ENCODE measurements at regions not wholly inside any gene's neighbourhood (a gene's known extent, or its start where the extent isn't known, plus 50 kb on each side); places are given as distances from the start of the nearest gene placed in this dataset.
A peak's percentile ranks its signal among the peaks of the same experiment; 100 is the strongest.
"Not testable (repeated sequence)": the region's sequence is repeated elsewhere in the genome, so short reads cannot be mapped to it uniquely, and the experiment has no call there.

- WGBS, 2 donors: 77 to 81% methylated on average over 4 of the region's 4 CpGs
- H3K36me3 ChIP-seq (ENCODE audit: control insufficient read depth in 2 of 2, insufficient read depth in 2 of 2, low read length in 1 of 2): no peaks in the 10 kb centered on the region
- no peaks in the 10 kb centered on the region for H3K9me3 ChIP-seq (ENCODE audit: control insufficient read depth in 2 of 2, insufficient read depth in 1 of 2, low read depth in 1 of 2, low read length in 1 of 2)
- no peak overlapping the region for H3K4me3 ChIP-seq (ENCODE audit: low read depth in 1 of 2, low read length in 2 of 2)
- no peaks in the 10 kb centered on the region for H3K27me3 ChIP-seq (ENCODE audit: control insufficient read depth in 1 of 2, insufficient read depth in 2 of 2, low read length in 2 of 2)
- peaks cover 0 to 4% of the 10 kb centered on the region in 2 donors for H3K4me1 ChIP-seq (ENCODE audit: control insufficient read depth in 2 of 2, insufficient read depth in 2 of 2, low read length in 1 of 2)
- H3K27ac ChIP-seq (ENCODE audit: low read depth in 2 of 2, low read length in 1 of 2): no peak overlapping the region
These were observed 1145.4 kb upstream of the TMEM132C start for GRCh38 chr12:127121494-127122084.

- Histone ChIP-seq H3K36me3 (ENCODE audit: control insufficient read depth in 2 of 2, insufficient read depth in 2 of 2, low read length in 1 of 2) (no peaks in the 10 kb centered on the region), H3K9me3 (ENCODE audit: control insufficient read depth in 2 of 2, insufficient read depth in 1 of 2, low read depth in 1 of 2, low read length in 1 of 2) (no peaks in the 10 kb centered on the region), H3K27me3 (ENCODE audit: control insufficient read depth in 1 of 2, insufficient read depth in 2 of 2, low read length in 2 of 2) (no peaks in the 10 kb centered on the region), H3K4me3 (ENCODE audit: low read depth in 1 of 2, low read length in 2 of 2) (no peak overlapping the region), H3K27ac (ENCODE audit: low read depth in 2 of 2, low read length in 1 of 2) (peak overlapping the region; percentile 72 to 86), H3K4me1 (ENCODE audit: control insufficient read depth in 2 of 2, insufficient read depth in 2 of 2, low read length in 1 of 2) (peaks cover 0 to 4% of the 10 kb centered on the region in 2 donors)
- WGBS, 2 donors: 32 to 39% methylated on average over 3 of the region's 3 CpGs
These were observed 1141.2 kb upstream of the TMEM132C start for GRCh38 chr12:127125607-127126259.

GRCh38 chr12:127126260-127126628 is 1140.7 kb upstream of the TMEM132C start:
- peaks cover 0 to 4% of the 10 kb centered on the region in 2 donors for H3K4me1 ChIP-seq (ENCODE audit: control insufficient read depth in 2 of 2, insufficient read depth in 2 of 2, low read length in 1 of 2)
- WGBS, 2 donors: 67 to 80% methylated on average over 2 of the region's 2 CpGs
- H3K27me3 ChIP-seq (ENCODE audit: control insufficient read depth in 1 of 2, insufficient read depth in 2 of 2, low read length in 2 of 2): no peaks in the 10 kb centered on the region
- H3K4me3 ChIP-seq (ENCODE audit: low read depth in 1 of 2, low read length in 2 of 2): no peak overlapping the region
- no peaks in the 10 kb centered on the region for H3K36me3 ChIP-seq (ENCODE audit: control insufficient read depth in 2 of 2, insufficient read depth in 2 of 2, low read length in 1 of 2)
- no peaks in the 10 kb centered on the region for H3K9me3 ChIP-seq (ENCODE audit: control insufficient read depth in 2 of 2, insufficient read depth in 1 of 2, low read depth in 1 of 2, low read length in 1 of 2)
- peak overlapping the region; percentile 72 to 86 for H3K27ac ChIP-seq (ENCODE audit: low read depth in 2 of 2, low read length in 1 of 2)

GRCh38 chr12:127127897-127128296 is 1139.1 kb upstream of the TMEM132C start:
- H3K36me3 ChIP-seq (ENCODE audit: control insufficient read depth in 2 of 2, insufficient read depth in 2 of 2, low read length in 1 of 2): no peaks in the 10 kb centered on the region
- H3K4me1 ChIP-seq (ENCODE audit: control insufficient read depth in 2 of 2, insufficient read depth in 2 of 2, low read length in 1 of 2): peaks cover 0 to 4% of the 10 kb centered on the region in 2 donors
- no peak overlapping the region for H3K4me3 ChIP-seq (ENCODE audit: low read depth in 1 of 2, low read length in 2 of 2)
- no peaks in the 10 kb centered on the region for H3K27me3 ChIP-seq (ENCODE audit: control insufficient read depth in 1 of 2, insufficient read depth in 2 of 2, low read length in 2 of 2)
- 70 to 72% methylated on average over 3 of the region's 3 CpGs for WGBS, 2 donors
- no peaks in the 10 kb centered on the region for H3K9me3 ChIP-seq (ENCODE audit: control insufficient read depth in 2 of 2, insufficient read depth in 1 of 2, low read depth in 1 of 2, low read length in 1 of 2)
- H3K27ac ChIP-seq (ENCODE audit: low read depth in 2 of 2, low read length in 1 of 2): no peak overlapping the region

- no peaks in the 10 kb centered on the region for H3K36me3 ChIP-seq (ENCODE audit: control insufficient read depth in 2 of 2, insufficient read depth in 2 of 2, low read length in 1 of 2)
- H3K4me3 ChIP-seq (ENCODE audit: low read depth in 1 of 2, low read length in 2 of 2): no peak overlapping the region
- 76 to 79% methylated on average over 11 of the region's 11 CpGs for WGBS, 2 donors
- H3K4me1 ChIP-seq (ENCODE audit: control insufficient read depth in 2 of 2, insufficient read depth in 2 of 2, low read length in 1 of 2): peaks cover 0 to 5% of the 10 kb centered on the region in 2 donors
- H3K27me3 ChIP-seq (ENCODE audit: control insufficient read depth in 1 of 2, insufficient read depth in 2 of 2, low read length in 2 of 2): no peaks in the 10 kb centered on the region
- H3K9me3 ChIP-seq (ENCODE audit: control insufficient read depth in 2 of 2, insufficient read depth in 1 of 2, low read depth in 1 of 2, low read length in 1 of 2): no peaks in the 10 kb centered on the region
- no peak overlapping the region for H3K27ac ChIP-seq (ENCODE audit: low read depth in 2 of 2, low read length in 1 of 2)
These were observed 1136.4 kb upstream of the TMEM132C start for GRCh38 chr12:127130506-127131124.

GRCh38 chr12:127133675-127134335 is 1133.2 kb upstream of the TMEM132C start:
- no peak overlapping the region for H3K4me3 ChIP-seq (ENCODE audit: low read depth in 1 of 2, low read length in 2 of 2)
- no peaks in the 10 kb centered on the region for H3K27me3 ChIP-seq (ENCODE audit: control insufficient read depth in 1 of 2, insufficient read depth in 2 of 2, low read length in 2 of 2)
- 59 to 67% methylated on average over 11 of the region's 11 CpGs for WGBS, 2 donors
- H3K36me3 ChIP-seq (ENCODE audit: control insufficient read depth in 2 of 2, insufficient read depth in 2 of 2, low read length in 1 of 2): no peaks in the 10 kb centered on the region
- H3K27ac ChIP-seq (ENCODE audit: low read depth in 2 of 2, low read length in 1 of 2): no peak overlapping the region
- peaks cover 0 to 5% of the 10 kb centered on the region in 2 donors for H3K4me1 ChIP-seq (ENCODE audit: control insufficient read depth in 2 of 2, insufficient read depth in 2 of 2, low read length in 1 of 2)
- H3K9me3 ChIP-seq (ENCODE audit: control insufficient read depth in 2 of 2, insufficient read depth in 1 of 2, low read depth in 1 of 2, low read length in 1 of 2): no peaks in the 10 kb centered on the region

- not testable (repeated sequence) for H3K9me3 ChIP-seq (ENCODE audit: control insufficient read depth in 2 of 2, insufficient read depth in 1 of 2, low read depth in 1 of 2, low read length in 1 of 2); H3K27ac ChIP-seq (ENCODE audit: low read depth in 2 of 2, low read length in 1 of 2); H3K4me3 ChIP-seq (ENCODE audit: low read depth in 1 of 2, low read length in 2 of 2); H3K4me1 ChIP-seq (ENCODE audit: control insufficient read depth in 2 of 2, insufficient read depth in 2 of 2, low read length in 1 of 2); H3K27me3 ChIP-seq (ENCODE audit: control insufficient read depth in 1 of 2, insufficient read depth in 2 of 2, low read length in 2 of 2); H3K36me3 ChIP-seq (ENCODE audit: control insufficient read depth in 2 of 2, insufficient read depth in 2 of 2, low read length in 1 of 2)
- WGBS, 2 donors: 87% methylated on average over 3 of the region's 3 CpGs
These were observed 1126.0 kb upstream of the TMEM132C start for GRCh38 chr12:127140864-127141484.

- H3K27ac ChIP-seq (ENCODE audit: low read depth in 2 of 2, low read length in 1 of 2): no peak overlapping the region
- no peaks in the 10 kb centered on the region for H3K4me1 ChIP-seq (ENCODE audit: control insufficient read depth in 2 of 2, insufficient read depth in 2 of 2, low read length in 1 of 2)
- H3K36me3 ChIP-seq (ENCODE audit: control insufficient read depth in 2 of 2, insufficient read depth in 2 of 2, low read length in 1 of 2): no peaks in the 10 kb centered on the region
- peaks cover 0 to 4% of the 10 kb centered on the region in 2 donors for H3K9me3 ChIP-seq (ENCODE audit: control insufficient read depth in 2 of 2, insufficient read depth in 1 of 2, low read depth in 1 of 2, low read length in 1 of 2)
- no peak overlapping the region for H3K4me3 ChIP-seq (ENCODE audit: low read depth in 1 of 2, low read length in 2 of 2)
- H3K27me3 ChIP-seq (ENCODE audit: control insufficient read depth in 1 of 2, insufficient read depth in 2 of 2, low read length in 2 of 2): no peaks in the 10 kb centered on the region
- WGBS, 2 donors: 79 to 84% methylated on average over 6 of the region's 6 CpGs
These were observed 1124.0 kb upstream of the TMEM132C start for GRCh38 chr12:127143020-127143419.

GRCh38 chr12:127144770-127145169 is 1122.2 kb upstream of the TMEM132C start:
- Histone ChIP-seq H3K9me3 (ENCODE audit: control insufficient read depth in 2 of 2, insufficient read depth in 1 of 2, low read depth in 1 of 2, low read length in 1 of 2) (peaks cover 0 to 4% of the 10 kb centered on the region in 2 donors), H3K27me3 (ENCODE audit: control insufficient read depth in 1 of 2, insufficient read depth in 2 of 2, low read length in 2 of 2) (no peaks in the 10 kb centered on the region), H3K36me3 (ENCODE audit: control insufficient read depth in 2 of 2, insufficient read depth in 2 of 2, low read length in 1 of 2) (no peaks in the 10 kb centered on the region), H3K4me3 (ENCODE audit: low read depth in 1 of 2, low read length in 2 of 2) (no peak overlapping the region), H3K4me1 (ENCODE audit: control insufficient read depth in 2 of 2, insufficient read depth in 2 of 2, low read length in 1 of 2) (no peaks in the 10 kb centered on the region), H3K27ac (ENCODE audit: low read depth in 2 of 2, low read length in 1 of 2) (no peak overlapping the region)
- 83 to 91% methylated on average over 5 of the region's 5 CpGs for WGBS, 2 donors
